GM18868 (cell line): ENCODE measurements at regions not wholly inside any gene's neighbourhood (a gene's known extent, or its start where the extent isn't known, plus 50 kb on each side); places are given as distances from the start of the nearest gene placed in this dataset.
A peak's percentile ranks its signal among the peaks of the same experiment; 100 is the strongest.

Experiments
- ATAC-seq: cut with Tn5 transposase; IDR thresholded peaks from one replicate; pipeline ENCODE4 v1.9.1; 2021; ENCODE audit warnings: mild to moderate bottlenecking, moderate library complexity; ENCODE audit not compliant: unreplicated experiment

GRCh38 chr3:70899816-70900215 lies 587.4 kb upstream of the MDFIC2 start:
- ATAC-seq = no peak

GRCh38 chr3:70890020-70890394 lies 577.6 kb upstream of the MDFIC2 start:
- no peak for ATAC-seq

GRCh38 chr3:70889162-70890019 lies 577.0 kb upstream of the MDFIC2 start:
- no peak for ATAC-seq

GRCh38 chr3:70885636-70886035 lies 573.2 kb upstream of the MDFIC2 start:
- no peak for ATAC-seq

- ATAC-seq = no peak
Observed at GRCh38 chr3:70882104-70882503, 569.7 kb upstream of the MDFIC2 start.

GRCh38 chr3:70880421-70880820 lies 568.0 kb upstream of the MDFIC2 start:
- ATAC-seq = no peak

GRCh38 chr3:70876154-70876553 lies 563.7 kb upstream of the MDFIC2 start:
- no peak for ATAC-seq

- no peak for ATAC-seq
Observed at GRCh38 chr3:70874196-70874595, 561.8 kb upstream of the MDFIC2 start.

GRCh38 chr3:70873686-70874085 lies 561.2 kb upstream of the MDFIC2 start:
- ATAC-seq = no peak

GRCh38 chr3:70871909-70872656 lies 559.6 kb upstream of the MDFIC2 start:
- no peak for ATAC-seq

GRCh38 chr3:70870576-70870975 lies 558.1 kb upstream of the MDFIC2 start:
- ATAC-seq = no peak

GRCh38 chr3:70868561-70868960 lies 556.1 kb upstream of the MDFIC2 start:
- no peak for ATAC-seq

GRCh38 chr3:70863049-70863448 lies 550.6 kb upstream of the MDFIC2 start:
- ATAC-seq = no peak

- ATAC-seq = no peak
Observed at GRCh38 chr3:70861855-70862254, 549.4 kb upstream of the MDFIC2 start.

- ATAC-seq = no peak
Observed at GRCh38 chr3:70861234-70861633, 548.8 kb upstream of the MDFIC2 start.

GRCh38 chr3:70857916-70858315 lies 545.5 kb upstream of the MDFIC2 start:
- ATAC-seq = no peak

- ATAC-seq = peak; percentile 76
Observed at GRCh38 chr3:70856414-70857162, 544.1 kb upstream of the MDFIC2 start.

GRCh38 chr3:70855149-70855548 lies 542.7 kb upstream of the MDFIC2 start:
- no peak for ATAC-seq

GRCh38 chr3:70854108-70854507 lies 541.7 kb upstream of the MDFIC2 start:
- ATAC-seq = no peak

GRCh38 chr3:70853161-70853944 lies 540.9 kb upstream of the MDFIC2 start:
- ATAC-seq = no peak
